D721Med (cell line): ENCODE measurements at regions not wholly inside any gene's neighbourhood (a gene's known extent, or its start where the extent isn't known, plus 50 kb on each side); places are given as distances from the start of the nearest gene placed in this dataset.
"Not testable (repeated sequence)": the region's sequence is repeated elsewhere in the genome, so short reads cannot be mapped to it uniquely, and the experiment has no call there.

ENCODE experiments used
- DNase-seq: peaks from one replicate; pipeline ENCODE4 v3.0.0; 2011; ENCODE audit warnings: low spot score; ENCODE audit not compliant: insufficient read length
- FAIRE-seq: peaks from 2 replicates; lab custom pipeline; 2011; peaks lifted over from hg19 to GRCh38; lab: Jason Lieb, UNC
- CTCF ChIP-seq: IDR thresholded peaks from 2 replicates; pipeline ENCODE4 v1.5.1; 2012; ENCODE audit warnings: mild to moderate bottlenecking, control low read depth; ENCODE audit not compliant: insufficient read depth; ENCODE audit errors: missing control alignments

GRCh38 chr6:84976526-84977362, 212.3 kb upstream of the TBX18 start:
- DNase-seq, result no peak
- TF ChIP-seq CTCF, result no peak
- no peak for FAIRE-seq

GRCh38 chr6:84975316-84975715, 210.9 kb upstream of the TBX18 start:
- FAIRE-seq (no peak), DNase-seq (no peak)
- TF ChIP-seq CTCF, result no peak

GRCh38 chr6:84973606-84974005, 209.2 kb upstream of the TBX18 start:
- FAIRE-seq, result no peak
- no peak for TF ChIP-seq CTCF
- DNase-seq, result no peak

GRCh38 chr6:84967965-84968364, 203.6 kb upstream of the TBX18 start:
- FAIRE-seq, result no peak
- TF ChIP-seq CTCF, result no peak

GRCh38 chr6:84967389-84967788, 203.0 kb upstream of the TBX18 start:
- peak; percentile 29 for DNase-seq
- peak; percentile 68 for TF ChIP-seq CTCF
- no peak for FAIRE-seq

More at GRCh38 chr6:84967965-84968364, 203.6 kb upstream of the TBX18 start:
- DNase-seq, result no peak

- DNase-seq, result no peak
- FAIRE-seq, result no peak
- TF ChIP-seq CTCF, result no peak
Observed at GRCh38 chr6:84953111-84953755, 188.8 kb upstream of the TBX18 start.

GRCh38 chr6:84944926-84945325, 180.5 kb upstream of the TBX18 start:
- not testable (repeated sequence) for DNase-seq, FAIRE-seq
